ENCODE measurements at regions not wholly inside any gene's neighbourhood (a gene's known extent, or its start where the extent isn't known, plus 50 kb on each side); places are given as distances from the start of the nearest gene placed in this dataset.

DNA sequence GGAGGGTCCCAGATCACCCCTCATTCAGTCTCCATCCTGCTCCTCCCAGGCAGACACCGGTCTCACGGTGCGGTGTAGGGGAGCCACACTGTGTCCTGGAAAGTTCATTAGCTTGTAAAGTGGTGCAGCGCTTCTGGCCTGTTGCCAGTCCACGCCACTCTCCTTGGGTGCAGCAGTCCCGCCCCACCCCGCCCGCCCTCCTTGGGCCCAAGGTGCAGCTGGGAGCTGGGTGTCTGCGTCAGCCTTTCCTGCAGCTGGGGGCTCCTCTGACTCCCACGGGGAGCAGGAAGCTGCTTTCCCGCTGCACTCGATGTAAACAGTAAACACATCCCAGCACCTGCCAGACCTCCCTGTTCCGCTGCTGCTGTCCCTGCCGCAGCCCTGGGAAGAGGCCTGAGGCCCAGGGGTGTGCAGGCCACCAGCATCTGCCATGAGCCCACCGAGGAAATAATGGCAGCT, 53.8 kb upstream of the ASB18 start:
- no peaks in the 10 kb centered on the region for H3K27me3 ChIP-seq
- no peak for DNase-seq
- H3K27ac ChIP-seq: no peak overlapping the region
- intact Hi-C loops (cut with DNase I; ENCODE audit: low total_unique reads): no loop called here
- H3K4me3 ChIP-seq: no peak overlapping the region
- no peaks in the 10 kb centered on the region for H3K9me3 ChIP-seq
- TF ChIP-seq POLR2A (IDR thresholded peaks at IDR 0.05): no peak
- TF ChIP-seq, protein P1, sequence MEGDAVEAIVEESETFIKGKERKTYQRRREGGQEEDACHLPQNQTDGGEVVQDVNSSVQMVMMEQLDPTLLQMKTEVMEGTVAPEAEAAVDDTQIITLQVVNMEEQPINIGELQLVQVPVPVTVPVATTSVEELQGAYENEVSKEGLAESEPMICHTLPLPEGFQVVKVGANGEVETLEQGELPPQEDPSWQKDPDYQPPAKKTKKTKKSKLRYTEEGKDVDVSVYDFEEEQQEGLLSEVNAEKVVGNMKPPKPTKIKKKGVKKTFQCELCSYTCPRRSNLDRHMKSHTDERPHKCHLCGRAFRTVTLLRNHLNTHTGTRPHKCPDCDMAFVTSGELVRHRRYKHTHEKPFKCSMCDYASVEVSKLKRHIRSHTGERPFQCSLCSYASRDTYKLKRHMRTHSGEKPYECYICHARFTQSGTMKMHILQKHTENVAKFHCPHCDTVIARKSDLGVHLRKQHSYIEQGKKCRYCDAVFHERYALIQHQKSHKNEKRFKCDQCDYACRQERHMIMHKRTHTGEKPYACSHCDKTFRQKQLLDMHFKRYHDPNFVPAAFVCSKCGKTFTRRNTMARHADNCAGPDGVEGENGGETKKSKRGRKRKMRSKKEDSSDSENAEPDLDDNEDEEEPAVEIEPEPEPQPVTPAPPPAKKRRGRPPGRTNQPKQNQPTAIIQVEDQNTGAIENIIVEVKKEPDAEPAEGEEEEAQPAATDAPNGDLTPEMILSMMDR (IDR thresholded peaks at IDR 0.05): no peak
- no peaks in the 10 kb centered on the region for H3K36me3 ChIP-seq
- no peaks in the 10 kb centered on the region for H3K4me1 ChIP-seq

DNA sequence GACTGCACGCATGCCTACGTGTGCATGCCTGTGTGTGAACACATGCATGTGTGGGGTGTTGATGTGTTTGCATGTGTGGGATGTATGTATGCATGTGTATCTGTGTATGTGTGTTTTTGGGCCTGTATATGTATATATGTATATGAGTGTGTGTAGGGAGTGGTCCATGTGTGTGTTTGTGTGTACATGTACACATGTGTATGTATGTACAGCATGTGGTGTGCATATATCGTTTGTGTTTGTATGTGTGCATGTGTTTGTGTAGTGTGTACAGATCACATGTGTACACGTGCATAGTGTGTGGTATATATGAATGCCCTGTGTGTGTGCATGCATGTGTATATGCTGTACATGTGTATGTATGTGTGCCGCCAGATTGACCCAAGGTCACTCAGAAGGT, 54.2 kb upstream of the ASB18 start:
- no peak for DNase-seq
- Histone ChIP-seq H3K4me3 (no peak overlapping the region), H3K36me3 (no peaks in the 10 kb centered on the region), H3K27ac (no peak overlapping the region), H3K27me3 (no peaks in the 10 kb centered on the region), H3K9me3 (no peaks in the 10 kb centered on the region), H3K4me1 (no peaks in the 10 kb centered on the region)
- intact Hi-C loops (cut with DNase I; ENCODE audit: low total_unique reads): no loop called here
- TF ChIP-seq, protein P1 (IDR thresholded peaks at IDR 0.05): no peak
- TF ChIP-seq POLR2A (IDR thresholded peaks at IDR 0.05): no peak

DNA sequence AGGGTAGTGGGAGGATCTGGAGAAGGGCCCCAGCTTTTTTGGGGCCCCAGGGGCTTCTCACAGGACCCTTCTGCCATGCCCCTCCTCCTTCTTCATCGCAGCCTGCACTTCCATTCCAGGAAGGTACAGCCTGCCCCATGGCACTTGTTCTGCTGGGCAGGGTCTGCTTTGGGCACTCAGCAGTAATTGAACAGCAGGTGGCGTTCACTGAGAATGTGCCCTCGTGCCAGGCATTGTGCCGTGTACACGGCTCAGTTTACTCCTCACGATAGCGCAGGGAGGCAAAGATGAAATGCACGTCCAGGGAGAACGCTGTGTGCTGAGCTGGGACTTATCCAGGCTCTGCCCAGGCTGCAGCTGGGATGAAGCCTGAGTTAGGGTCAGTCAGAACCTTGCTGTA, 54.8 kb upstream of the ASB18 start:
- no peaks in the 10 kb centered on the region for H3K36me3 ChIP-seq
- H3K27ac ChIP-seq: no peak overlapping the region
- H3K9me3 ChIP-seq: no peaks in the 10 kb centered on the region
- no peaks in the 10 kb centered on the region for H3K27me3 ChIP-seq
- no peaks in the 10 kb centered on the region for H3K4me1 ChIP-seq
- H3K4me3 ChIP-seq: no peak overlapping the region
- DNase-seq: no peak
- intact Hi-C loops (cut with DNase I; ENCODE audit: low total_unique reads): no loop called here
- TF ChIP-seq POLR2A (IDR thresholded peaks at IDR 0.05): no peak
- TF ChIP-seq, protein P1 (IDR thresholded peaks at IDR 0.05): no peak

DNA sequence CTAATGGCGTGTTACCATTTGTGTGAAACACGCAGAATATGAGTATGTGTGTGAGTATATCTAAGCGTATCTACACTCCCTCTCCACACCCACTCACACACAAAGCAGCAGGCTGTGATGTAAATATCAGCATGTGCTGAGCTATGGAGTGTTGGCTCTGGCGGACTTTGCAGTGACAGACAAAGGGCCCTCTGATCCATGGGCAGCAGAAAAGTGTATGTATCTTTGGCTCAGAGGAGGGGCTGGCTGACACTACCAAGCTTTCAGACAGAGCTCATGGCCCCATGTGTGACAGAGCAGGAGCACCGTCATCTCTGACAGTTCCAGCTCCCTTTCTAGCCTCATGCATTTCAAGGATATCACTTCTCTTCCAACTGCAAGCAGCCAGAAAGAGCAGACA, 57.2 kb upstream of the ASB18 start:
- H3K36me3 ChIP-seq: no peaks in the 10 kb centered on the region

DNA sequence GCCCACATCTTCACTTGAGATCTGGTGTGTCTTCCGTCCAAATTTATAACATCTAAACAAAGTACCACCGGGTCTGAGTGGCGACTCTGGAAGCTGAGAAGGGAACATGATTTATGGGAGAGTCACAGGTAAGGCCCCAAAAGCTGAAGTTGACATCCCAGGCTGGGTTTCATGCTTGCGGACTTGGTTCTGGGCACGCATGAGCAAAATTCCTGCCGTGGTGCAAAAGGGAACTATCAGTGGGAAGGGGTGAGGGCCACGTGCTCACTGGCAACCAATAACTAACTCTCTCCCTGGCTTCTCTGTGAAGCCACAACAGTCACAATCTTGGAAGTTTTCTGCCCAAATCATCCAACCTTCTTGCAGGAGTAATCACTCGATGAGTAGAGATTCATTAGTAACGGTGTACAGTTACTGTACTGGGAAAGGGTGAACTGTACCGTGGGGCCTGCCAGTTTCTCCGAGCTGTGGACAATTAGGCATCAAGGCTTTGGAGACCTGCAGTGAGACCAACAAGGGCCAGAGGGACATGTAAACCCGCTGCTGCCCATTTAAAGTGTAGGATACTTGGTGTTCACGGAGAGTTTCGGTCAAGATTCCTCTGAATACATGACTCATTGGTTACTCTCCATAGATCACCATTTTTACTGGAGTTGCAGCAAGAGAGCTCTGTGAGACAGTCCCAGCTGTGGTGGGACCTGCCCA, 69.4 kb upstream of the ASB18 start:
- H3K36me3 ChIP-seq: no peaks in the 10 kb centered on the region
- no peaks in the 10 kb centered on the region for H3K9me3 ChIP-seq
- no peak overlapping the region for H3K4me3 ChIP-seq
- DNase-seq: no peak
- H3K27me3 ChIP-seq: no peaks in the 10 kb centered on the region
- no peak for TF ChIP-seq POLR2A (IDR thresholded peaks at IDR 0.05)
- TF ChIP-seq, protein P1 (IDR thresholded peaks at IDR 0.05): no peak
- intact Hi-C loops (cut with DNase I; ENCODE audit: low total_unique reads): no loop called here
- H3K4me1 ChIP-seq: peaks cover 0 to 4% of the 10 kb centered on the region in 2 donors
- peak overlapping the region in 1 of 2 donors; percentile 52 for H3K27ac ChIP-seq

More for the DNA sequence above, 57.2 kb upstream of the ASB18 start:
- Histone ChIP-seq H3K9me3 (no peaks in the 10 kb centered on the region), H3K4me3 (no peak overlapping the region), H3K27ac (no peak overlapping the region), H3K4me1 (no peaks in the 10 kb centered on the region), H3K27me3 (no peaks in the 10 kb centered on the region)
- TF ChIP-seq, protein P1 (IDR thresholded peaks at IDR 0.05): no peak
- no peak for TF ChIP-seq POLR2A (IDR thresholded peaks at IDR 0.05)
- intact Hi-C loops (cut with DNase I; ENCODE audit: low total_unique reads): no loop called here
- no peak for DNase-seq

Data from uterus (tissue), 3 donors.